GM18502 (cell line): ENCODE measurements at regions not wholly inside any gene's neighbourhood (a gene's known extent, or its start where the extent isn't known, plus 50 kb on each side); places are given as distances from the start of the nearest gene placed in this dataset.
"Not testable (repeated sequence)": the region's sequence is repeated elsewhere in the genome, so short reads cannot be mapped to it uniquely, and the experiment has no call there.

Experiments used
- ATAC-seq: cut with Tn5 transposase; IDR thresholded peaks from one replicate; pipeline ENCODE4 v1.9.1; 2021; ENCODE audit warnings: mild to moderate bottlenecking; ENCODE audit not compliant: unreplicated experiment, poor library complexity

GRCh38 chr4:1562771-1563170 is 121.3 kb downstream of the FAM53A start:
- no peak for ATAC-seq

- no peak for ATAC-seq
Observed at GRCh38 chr4:1562371-1562770, 121.7 kb downstream of the FAM53A start.

DNA sequence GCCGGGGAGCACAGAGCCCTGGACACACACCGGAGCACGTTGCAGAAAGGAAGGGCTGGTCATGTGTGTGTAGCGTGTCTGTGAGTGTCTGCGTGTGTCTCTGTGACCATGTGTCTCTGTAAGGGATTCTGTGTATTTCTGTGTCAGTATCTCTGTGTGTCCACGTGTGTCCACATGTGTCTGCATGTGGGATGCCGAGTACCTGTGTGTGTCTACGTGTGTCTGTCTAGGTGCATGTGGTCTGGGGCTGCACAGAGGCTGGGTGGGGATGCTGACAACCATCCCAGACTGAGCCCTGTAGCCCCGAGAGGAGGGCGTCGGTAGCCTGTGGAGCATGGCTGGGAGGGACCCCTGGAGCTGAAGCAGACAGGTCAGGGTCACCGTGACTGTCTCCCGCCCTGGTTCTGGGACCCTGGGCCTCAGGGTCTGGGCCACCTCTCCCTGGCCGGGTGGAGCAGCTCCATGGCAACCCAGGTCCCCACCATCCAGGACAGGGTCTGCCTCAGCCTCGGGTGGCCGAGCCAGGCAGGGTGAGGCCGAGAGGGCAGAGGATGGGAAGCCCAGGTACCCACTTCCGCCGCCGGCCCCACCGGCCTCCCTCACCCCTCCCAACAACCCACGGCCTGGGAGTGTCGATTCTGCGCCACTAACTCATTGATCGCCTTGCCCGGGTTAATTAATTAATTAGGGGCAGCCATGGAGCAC is 122.7 kb downstream of the FAM53A start:
- no peak for ATAC-seq

DNA sequence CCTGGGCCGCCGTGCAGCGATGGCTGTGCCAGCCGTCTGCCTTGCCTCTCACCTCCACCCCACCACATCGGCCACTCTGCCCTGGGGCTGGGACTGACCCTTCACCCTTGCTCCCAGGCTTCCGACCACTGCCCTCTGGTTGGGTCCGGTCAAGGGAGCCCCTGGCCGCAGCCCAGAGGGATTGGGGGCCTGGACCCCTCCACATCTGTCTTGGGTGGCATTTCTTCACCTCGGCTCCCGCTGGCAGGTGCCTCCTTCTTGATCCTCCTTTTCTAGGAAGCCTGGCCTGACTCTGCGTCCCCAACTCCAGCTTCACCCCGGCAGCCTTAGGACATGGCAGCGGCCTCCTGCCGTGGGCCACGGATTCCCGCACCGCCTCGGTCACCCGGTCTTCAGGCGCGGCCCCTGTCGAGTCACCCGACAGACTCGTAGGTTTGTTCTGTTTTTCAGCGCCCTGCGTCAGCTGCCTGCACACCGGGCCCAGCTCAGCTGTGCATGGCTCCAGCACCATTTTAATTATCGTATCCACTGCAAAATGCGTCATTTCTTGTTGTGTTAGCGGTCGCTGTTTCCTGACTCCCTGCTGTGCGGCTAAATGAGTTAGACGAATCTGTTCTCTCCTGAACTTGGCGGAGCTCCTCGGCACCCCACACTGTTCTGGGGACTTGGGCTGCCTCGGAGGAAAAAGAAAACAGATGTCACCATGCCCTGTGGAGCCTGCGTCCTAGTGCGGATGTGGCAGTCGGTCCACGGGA is 124.0 kb downstream of the FAM53A start:
- ATAC-seq, result no peak

GRCh38 chr4:1558205-1558604 is 125.9 kb downstream of the FAM53A start:
- no peak for ATAC-seq

DNA sequence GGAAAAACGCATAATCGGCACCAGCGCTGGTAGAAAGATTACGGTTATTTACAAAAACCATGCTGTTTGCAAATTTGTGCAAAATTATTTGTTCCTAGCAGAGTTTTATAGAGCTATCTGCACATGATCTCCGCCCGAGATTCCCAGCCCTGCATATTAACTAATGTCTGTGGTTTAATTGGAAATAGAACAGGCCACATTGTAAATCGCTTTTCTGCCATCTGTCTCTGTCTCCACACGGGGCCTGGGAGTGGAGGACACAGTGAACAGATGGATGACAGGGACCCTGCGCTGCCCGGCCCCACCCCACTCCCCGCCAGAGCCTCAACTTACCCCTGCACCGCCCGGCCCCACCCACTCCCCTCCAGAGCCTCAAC is 126.9 kb downstream of the FAM53A start:
- no peak for ATAC-seq

DNA sequence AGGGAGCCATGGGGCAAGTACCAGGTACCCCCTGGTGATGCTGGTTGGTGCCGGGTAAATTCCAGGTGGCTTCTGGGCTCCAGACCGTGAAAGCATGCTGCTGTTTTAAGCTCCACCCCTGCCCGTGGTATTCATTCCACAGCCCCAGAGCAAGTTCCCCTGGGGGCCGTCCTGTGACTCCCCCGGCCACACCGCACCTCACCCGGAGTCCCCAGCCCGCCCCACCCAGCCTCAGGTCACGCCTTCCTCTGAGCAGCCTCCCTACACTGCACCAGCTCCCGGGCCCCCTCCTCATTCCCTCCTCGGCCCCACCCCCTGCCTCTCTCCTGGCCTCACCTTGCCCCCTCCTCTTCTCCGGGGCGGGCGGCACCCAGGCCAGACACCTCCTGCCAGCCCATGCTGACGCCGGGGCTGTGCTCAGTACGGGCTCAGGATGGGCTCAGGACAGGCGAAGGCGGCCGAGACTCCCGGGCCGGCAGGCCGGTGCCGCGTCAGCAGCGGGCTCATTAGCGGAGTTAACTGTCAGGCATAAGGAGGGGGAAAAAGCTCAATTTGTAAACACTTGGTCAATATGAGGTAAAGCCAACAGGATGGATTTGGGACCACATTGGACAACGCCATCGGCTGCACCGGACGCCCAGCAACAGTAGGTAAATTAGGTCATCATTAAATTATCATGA is 127.4 kb downstream of the FAM53A start:
- ATAC-seq, result no peak

GRCh38 chr4:1554876-1555265 is 129.2 kb downstream of the FAM53A start:
- no peak for ATAC-seq

DNA sequence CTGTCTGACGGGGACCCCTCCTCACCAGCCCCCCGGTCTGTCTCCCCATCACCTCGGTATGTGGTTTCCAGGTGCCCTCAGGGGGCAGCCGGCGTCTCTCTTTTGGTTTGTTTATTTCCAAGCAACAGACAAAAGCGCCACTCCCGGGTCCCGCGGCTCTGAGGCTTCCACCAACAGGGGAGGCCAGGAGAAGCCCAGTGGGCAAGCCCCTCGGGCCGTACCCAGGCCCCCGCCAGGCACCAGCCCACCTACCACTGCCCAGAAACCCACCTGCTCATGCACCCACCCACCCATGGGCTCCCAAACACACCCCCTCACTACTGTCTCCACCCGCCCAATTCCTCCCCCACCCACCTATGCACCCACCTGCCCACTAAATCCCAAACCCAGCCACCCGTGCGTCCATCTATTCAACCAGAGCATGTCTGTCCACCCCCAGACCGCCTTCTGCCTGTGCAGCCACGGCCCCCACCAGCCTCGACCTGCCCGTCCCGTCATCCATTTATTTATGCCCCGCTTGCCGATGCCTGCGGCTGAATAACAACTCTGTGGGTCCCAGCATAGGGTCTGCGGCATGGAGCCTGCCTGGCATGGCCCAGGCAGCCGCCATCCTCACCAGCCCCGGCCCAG is 129.8 kb downstream of the FAM53A start:
- ATAC-seq, result no peak

GRCh38 chr4:1553365-1553764 is 130.7 kb downstream of the FAM53A start:
- ATAC-seq, result no peak

- ATAC-seq, result no peak
Observed at GRCh38 chr4:1552451-1552850, 131.7 kb downstream of the FAM53A start.

DNA sequence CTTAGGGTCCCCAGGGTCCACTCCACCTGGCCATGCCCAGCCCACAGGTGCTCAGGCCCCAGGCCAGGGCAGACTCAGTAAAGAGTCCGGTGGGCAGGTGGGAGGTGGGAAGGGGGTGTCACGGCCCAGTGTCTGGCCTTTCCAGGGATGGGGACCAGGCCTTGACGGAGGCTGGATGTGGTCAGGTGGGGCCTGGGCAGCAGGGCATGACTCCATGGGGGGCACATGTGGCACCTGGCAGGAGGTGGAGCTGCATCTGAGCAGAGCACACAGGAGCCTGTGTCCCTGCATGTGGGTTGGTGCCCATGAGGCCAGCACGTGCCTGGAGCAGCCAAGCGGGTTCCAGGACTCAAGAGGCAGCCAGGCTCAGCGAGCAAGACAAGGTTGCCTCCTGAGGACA is 132.9 kb downstream of the FAM53A start:
- no peak for ATAC-seq

DNA sequence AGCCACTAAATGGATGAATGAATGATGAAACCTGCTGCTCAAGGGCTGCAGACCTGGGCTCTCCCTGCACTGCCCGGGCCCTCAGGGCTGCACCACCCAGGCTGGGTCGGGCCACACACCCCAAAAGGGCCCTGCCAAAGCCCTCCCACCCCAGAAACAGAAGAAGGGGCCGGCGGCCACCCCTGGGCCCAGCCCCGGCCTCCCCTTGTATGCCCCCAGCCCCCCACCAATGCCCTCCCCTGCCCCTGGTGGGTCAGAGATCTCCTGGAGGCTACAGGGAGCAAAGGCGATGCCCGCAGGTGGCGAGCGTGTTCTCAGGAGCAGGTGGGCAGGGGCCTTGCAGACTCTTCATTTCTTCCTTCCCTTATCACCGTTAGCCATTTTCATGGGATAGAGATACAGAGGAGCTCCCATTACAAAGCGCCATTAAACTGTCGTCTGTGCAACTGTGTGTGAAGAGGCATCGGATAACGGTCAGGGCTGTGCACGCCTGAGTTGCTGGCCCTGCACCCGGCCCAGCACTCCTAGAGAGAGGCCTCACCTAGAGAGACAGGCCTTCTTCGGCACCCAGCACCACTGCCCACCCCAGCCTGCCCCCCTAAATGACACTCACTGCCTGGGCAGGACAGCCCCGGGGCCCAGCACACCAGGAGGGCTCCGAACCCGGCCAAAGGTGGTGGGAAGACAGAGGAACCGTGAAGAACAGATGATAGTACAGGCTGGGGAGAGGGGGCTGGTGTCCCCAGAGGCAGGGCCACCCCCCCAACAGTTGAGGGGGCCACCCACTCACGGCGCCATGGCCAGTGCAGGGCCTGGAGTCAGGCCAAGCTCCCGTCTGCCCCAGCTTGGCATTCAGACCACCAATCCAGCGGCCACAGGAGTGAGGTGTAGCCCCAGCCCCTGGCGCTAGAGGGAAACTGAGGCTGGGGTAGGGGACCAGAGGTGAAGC is 133.7 kb downstream of the FAM53A start:
- no peak for ATAC-seq

DNA sequence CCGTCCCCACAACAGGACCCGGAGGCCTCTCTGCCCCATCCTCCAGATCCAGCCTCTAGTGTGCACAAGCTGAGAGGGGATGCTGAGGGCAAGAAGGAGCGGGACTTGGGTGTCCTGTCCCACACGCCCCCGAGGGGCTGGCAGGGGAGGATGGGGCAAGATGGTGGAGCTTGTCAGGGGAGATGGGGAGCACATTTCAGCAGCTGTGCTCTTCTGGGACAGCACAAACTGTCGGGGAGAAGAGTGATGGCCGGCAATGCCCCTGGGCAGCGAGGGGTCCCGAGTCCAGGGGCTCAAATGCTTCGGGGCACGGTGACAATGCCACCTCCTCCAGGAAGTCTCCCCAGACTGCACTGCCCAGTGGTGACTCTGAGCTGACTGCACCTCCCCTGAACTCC is 134.5 kb downstream of the FAM53A start:
- ATAC-seq, result no peak

DNA sequence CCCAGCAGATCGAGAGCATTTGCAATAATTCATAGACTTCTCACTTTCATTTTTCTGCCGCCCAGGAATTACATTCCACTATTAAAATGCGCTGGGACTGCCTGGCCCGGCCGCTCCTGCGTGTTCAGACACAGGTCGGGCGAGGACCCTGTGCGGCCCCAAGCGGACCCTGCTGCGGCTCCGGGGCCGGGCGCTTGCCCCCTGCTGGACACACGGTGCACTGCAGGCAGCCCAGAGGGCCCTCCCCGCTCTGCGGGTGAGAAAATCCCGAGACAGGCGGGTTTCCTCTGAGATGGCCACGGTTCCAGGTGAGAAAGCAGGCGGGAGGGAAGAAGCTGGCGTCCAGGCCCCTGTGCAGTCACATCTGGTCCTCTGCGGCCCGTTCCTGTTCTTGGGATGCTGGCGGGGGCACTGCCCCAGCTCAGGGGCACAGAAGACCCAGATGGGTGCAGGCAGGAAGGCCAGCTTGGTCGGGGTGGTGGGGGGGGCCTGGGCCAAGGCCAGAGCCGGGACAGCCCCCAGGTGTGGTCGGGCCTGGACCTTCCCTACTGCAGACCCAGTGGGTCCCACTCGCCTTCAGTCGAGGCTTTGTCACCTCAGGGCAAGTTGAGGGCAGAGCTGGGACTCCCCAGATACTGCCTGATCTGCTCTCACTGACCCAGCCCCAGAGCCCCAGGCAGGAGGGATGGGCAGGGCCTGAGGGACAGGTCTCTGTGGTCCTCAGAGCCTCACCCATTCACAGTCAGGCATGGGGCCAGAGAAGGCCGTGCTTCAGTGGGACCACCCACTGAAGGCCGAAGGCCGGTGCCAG is 135.1 kb downstream of the FAM53A start:
- ATAC-seq, result not testable (repeated sequence)

GRCh38 chr4:1547856-1548826 is 136.0 kb downstream of the FAM53A start:
- no peak for ATAC-seq

DNA sequence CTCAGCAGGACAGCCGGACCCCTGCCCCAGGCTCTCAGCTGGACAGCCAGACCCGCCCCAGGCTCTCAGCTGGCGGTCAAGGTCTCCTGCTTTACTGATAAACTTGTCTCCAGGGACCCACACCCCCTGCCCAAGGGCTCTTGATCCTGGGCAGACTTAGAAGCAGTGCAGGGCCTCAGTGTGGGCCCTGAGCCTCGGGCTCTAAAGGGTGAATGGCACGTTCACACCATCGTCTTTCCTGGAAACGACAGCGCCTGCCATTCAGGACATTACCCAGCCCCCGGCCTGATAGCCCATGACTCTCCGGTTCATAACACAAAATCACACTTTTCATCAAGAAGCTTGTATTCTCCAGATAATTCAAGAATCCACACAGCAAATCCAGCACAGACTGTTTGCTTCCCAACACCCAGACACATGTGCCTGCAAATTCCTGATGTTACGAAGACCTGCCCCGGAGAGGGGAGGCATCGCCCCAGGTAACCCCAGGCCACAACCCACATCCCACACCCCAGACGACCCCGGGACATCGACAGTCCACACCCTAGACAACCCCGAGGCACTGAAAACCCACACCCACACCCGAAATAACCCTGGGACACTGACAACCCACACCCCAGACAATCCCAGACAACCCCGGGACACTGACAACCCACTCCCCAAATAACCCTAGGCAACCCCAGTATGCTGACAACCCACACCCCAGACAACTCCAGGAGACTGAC is 136.8 kb downstream of the FAM53A start:
- no peak for ATAC-seq
